OCI-LY3 (cell line): ENCODE measurements at regions not wholly inside any gene's neighbourhood (a gene's known extent, or its start where the extent isn't known, plus 50 kb on each side); places are given as distances from the start of the nearest gene placed in this dataset.

Experiments
- H2AFZ ChIP-seq: fragments of 200-600, 300-600 bp; shearing (Covaris generic); 2 replicates; pipeline ENCODE4 v1.6.0; 2014; ENCODE audit warnings: antibody characterized with exemption, low read depth, low read length
- H3K27ac ChIP-seq: fragments of 200-600, 300-600 bp; sonication (generic); 2 replicates; pipeline ENCODE4 v1.5.1; 2014; ENCODE audit warnings: mild to moderate bottlenecking, low read length, moderate library complexity, mixed read lengths
- H3K27me3 ChIP-seq: fragments of 200-600, 300-600 bp; sonication (generic); 2 replicates; pipeline ENCODE4 v1.6.1; 2014; ENCODE audit warnings: low read depth, low read length, mixed read lengths
- H3K36me3 ChIP-seq: fragments of 200-600, 300-600 bp; sonication (generic); replicated peaks from 2 replicates; pipeline ENCODE3; 2014; ENCODE audit warnings: low read depth, low read length, mixed read lengths
- H3K4me1 ChIP-seq: fragments of 300-600, 200-600 bp; sonication (generic); 2 replicates; pipeline ENCODE4 v1.6.1; 2014; ENCODE audit warnings: low read length, mixed read lengths
- H3K4me2 ChIP-seq: fragments of 200-600, 300-600 bp; sonication (generic); 2 replicates; pipeline ENCODE4 v1.6.1; 2014; ENCODE audit warnings: low read length, mixed read lengths
- H3K4me3 ChIP-seq: fragments of 300-600, 200-600 bp; sonication (generic); 2 replicates; pipeline ENCODE4 v1.5.1; 2014; ENCODE audit warnings: antibody characterized with exemption, mild to moderate bottlenecking, low read length, moderate library complexity
- H3K79me2 ChIP-seq: fragments of 300-600, 200-600 bp; shearing (Covaris generic); 2 replicates; pipeline ENCODE4 v1.6.1; 2014; ENCODE audit warnings: mild to moderate bottlenecking, low read length, mixed read lengths
- H3K9ac ChIP-seq: fragments of 300-600, 200-600 bp; shearing (Covaris generic); 2 replicates; pipeline ENCODE4 v1.6.0; 2014; ENCODE audit warnings: mild to moderate bottlenecking, low read length, moderate library complexity
- H3K9me3 ChIP-seq: fragments of 200-600, 300-600 bp; shearing (Covaris generic); 2 replicates; pipeline ENCODE4 v1.6.1; 2014; ENCODE audit warnings: low read length, mixed read lengths; ENCODE audit not compliant: insufficient read depth
- H4K20me1 ChIP-seq: fragments of 200-600, 300-600 bp; sonication (generic); 2 replicates; pipeline ENCODE4 v1.6.1; 2016; ENCODE audit warnings: low read length, mixed read lengths; ENCODE audit not compliant: insufficient read depth
- CTCF ChIP-seq: fragments of 200-600, 300-600 bp; sonication (generic); IDR thresholded peaks from 2 replicates; pipeline ENCODE4 v1.5.1; 2014; ENCODE audit warnings: antibody characterized with exemption, low read length, low read depth
- EZH2phosphoT487 ChIP-seq: fragments of 200-600 bp; shearing (Covaris generic); IDR thresholded peaks from 2 replicates; pipeline ENCODE4 v1.6.1; 2018; ENCODE audit warnings: antibody characterized with exemption, mixed run types, low read depth

DNA sequence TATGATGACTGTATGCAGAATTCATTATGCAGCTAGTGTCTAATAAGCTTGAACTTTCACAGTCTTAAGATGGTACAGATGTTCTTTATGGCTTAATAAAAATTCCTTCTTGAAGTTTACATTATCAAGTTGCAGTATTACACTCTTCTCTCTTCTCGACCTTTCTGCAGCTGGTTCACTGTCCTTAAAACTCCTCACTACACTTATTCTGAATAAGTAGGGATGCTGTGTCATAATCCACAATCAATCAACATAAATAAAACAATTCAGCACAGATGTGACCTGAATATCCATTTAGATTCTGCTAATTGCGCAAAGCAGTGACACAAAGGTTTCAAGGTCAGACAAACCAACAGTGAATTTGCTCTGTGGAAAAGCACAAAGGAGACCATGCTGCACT lies 356.8 kb downstream of the SUCLG1 start:
- H3K9ac ChIP-seq = no peak overlapping the region
- H3K27me3 ChIP-seq = no peaks in the 10 kb centered on the region
- no peak overlapping the region for H3K4me2 ChIP-seq
- H3K4me1 ChIP-seq = no peaks in the 10 kb centered on the region
- H3K79me2 ChIP-seq = no peaks in the 10 kb centered on the region
- TF ChIP-seq EZH2phosphoT487 (no peak), CTCF (no peak)
- no peak overlapping the region for H3K4me3 ChIP-seq
- no peak overlapping the region for H2AFZ ChIP-seq
- no peaks in the 10 kb centered on the region for H4K20me1 ChIP-seq
- no peak overlapping the region for H3K27ac ChIP-seq
- no peaks in the 10 kb centered on the region for H3K9me3 ChIP-seq
- no peaks in the 10 kb centered on the region for H3K36me3 ChIP-seq

DNA sequence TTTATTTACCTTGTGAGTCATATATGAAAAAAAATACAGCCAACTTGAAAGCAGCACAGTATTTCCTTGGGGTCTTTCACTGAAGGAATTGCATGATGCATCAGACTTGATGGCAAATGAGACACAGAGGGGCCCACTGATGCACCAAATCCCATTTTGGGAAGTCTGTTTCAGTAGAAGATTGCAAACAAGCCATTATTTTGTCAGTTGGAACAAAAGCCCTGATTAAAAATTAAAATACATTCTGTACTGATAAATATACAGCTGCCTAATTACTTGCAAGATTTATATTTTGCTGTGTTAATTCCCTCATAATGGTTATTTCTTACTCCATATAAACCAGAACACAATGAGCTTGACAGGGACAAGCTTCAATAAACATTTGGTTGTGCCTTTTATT lies 370.4 kb downstream of the SUCLG1 start:
- Histone ChIP-seq H3K79me2 (no peaks in the 10 kb centered on the region), H3K9ac (no peak overlapping the region), H3K27ac (no peak overlapping the region), H3K9me3 (no peaks in the 10 kb centered on the region), H3K36me3 (no peaks in the 10 kb centered on the region), H2AFZ (no peak overlapping the region), H3K4me3 (no peak overlapping the region), H3K4me2 (no peak overlapping the region), H3K27me3 (peaks cover 2% of the 10 kb centered on the region; the same call in 1 of the 2 replicates), H4K20me1 (no peaks in the 10 kb centered on the region), H3K4me1 (peaks cover 3% of the 10 kb centered on the region)
- TF ChIP-seq CTCF = no peak
- no peak for TF ChIP-seq EZH2phosphoT487

DNA sequence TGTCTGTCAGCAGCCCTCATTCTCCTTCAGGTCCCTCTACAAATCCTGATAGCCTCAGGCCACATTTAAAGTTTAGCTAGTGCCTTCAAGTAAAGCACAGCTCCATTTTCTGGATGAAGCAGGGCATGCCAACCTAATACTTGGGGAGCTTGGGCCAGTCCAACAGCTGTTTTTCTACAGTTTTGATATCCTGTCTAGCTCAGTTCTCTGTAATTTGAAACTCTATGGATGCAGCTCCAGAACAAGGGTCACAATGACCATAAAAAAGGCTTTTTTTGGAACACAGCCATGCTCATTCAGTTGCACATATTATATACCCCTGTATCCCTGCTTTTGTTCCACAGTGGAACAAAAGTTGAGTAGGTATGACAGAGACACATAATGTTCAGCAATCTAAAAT lies 373.5 kb downstream of the SUCLG1 start:
- no peaks in the 10 kb centered on the region for H3K79me2 ChIP-seq
- TF ChIP-seq EZH2phosphoT487 = no peak
- TF ChIP-seq CTCF = no peak

DNA sequence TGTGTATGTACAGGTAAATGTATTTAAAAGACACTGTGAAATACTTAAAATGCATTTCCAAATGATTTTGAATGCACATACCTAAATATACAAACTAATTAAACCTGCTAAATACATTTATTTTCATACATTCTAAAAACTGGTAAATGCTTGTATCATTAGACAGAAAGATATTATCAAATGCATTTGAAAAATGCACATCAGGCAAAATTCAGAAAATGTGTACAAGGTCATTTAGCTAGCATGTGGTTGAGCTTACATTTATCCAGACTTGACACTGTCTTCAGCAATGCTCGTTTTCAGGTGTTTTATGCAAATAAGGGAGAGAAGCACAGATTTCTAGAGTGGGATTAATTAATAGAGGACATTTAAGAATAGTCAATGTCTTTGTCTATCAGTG lies 374.2 kb downstream of the SUCLG1 start:
- H3K36me3 ChIP-seq = no peaks in the 10 kb centered on the region
- H3K4me2 ChIP-seq = no peak overlapping the region
- H2AFZ ChIP-seq = no peak overlapping the region
- H3K27me3 ChIP-seq = peaks cover 2% of the 10 kb centered on the region; the same call in 1 of the 2 replicates
- H3K79me2 ChIP-seq = no peaks in the 10 kb centered on the region
- no peak overlapping the region for H3K9ac ChIP-seq
- H3K27ac ChIP-seq = no peak overlapping the region
- H4K20me1 ChIP-seq = no peaks in the 10 kb centered on the region
- no peaks in the 10 kb centered on the region for H3K9me3 ChIP-seq
- H3K4me1 ChIP-seq = peaks cover 9% of the 10 kb centered on the region
- TF ChIP-seq CTCF = no peak
- TF ChIP-seq EZH2phosphoT487 = no peak
- H3K4me3 ChIP-seq = no peak overlapping the region

More for the DNA sequence above, 373.5 kb downstream of the SUCLG1 start:
- Histone ChIP-seq H3K4me1 (peaks cover 9% of the 10 kb centered on the region), H3K4me3 (no peak overlapping the region), H4K20me1 (no peaks in the 10 kb centered on the region), H3K9me3 (no peaks in the 10 kb centered on the region), H3K27me3 (peaks cover 2% of the 10 kb centered on the region; the same call in 1 of the 2 replicates), H3K36me3 (no peaks in the 10 kb centered on the region), H3K9ac (no peak overlapping the region), H2AFZ (no peak overlapping the region), H3K4me2 (no peak overlapping the region), H3K27ac (no peak overlapping the region)
